C4-2B (cell line): ENCODE measurements at regions not wholly inside any gene's neighbourhood (a gene's known extent, or its start where the extent isn't known, plus 50 kb on each side); places are given as distances from the start of the nearest gene placed in this dataset.
"Not testable (repeated sequence)": the region's sequence is repeated elsewhere in the genome, so short reads cannot be mapped to it uniquely, and the experiment has no call there.

Experiments used
- ZFX ChIP-seq: fragments of 450-650 bp; IDR thresholded peaks from 2 replicates; pipeline ENCODE4 v1.6.1; 2017
- TF ChIP-seq, protein P1 (sequence below): fragments of 450-650 bp; conservative IDR thresholded peaks from 2 replicates; pipeline ENCODE4 v1.5.1; 2017; ENCODE audit warnings: mild to moderate bottlenecking

DNA sequence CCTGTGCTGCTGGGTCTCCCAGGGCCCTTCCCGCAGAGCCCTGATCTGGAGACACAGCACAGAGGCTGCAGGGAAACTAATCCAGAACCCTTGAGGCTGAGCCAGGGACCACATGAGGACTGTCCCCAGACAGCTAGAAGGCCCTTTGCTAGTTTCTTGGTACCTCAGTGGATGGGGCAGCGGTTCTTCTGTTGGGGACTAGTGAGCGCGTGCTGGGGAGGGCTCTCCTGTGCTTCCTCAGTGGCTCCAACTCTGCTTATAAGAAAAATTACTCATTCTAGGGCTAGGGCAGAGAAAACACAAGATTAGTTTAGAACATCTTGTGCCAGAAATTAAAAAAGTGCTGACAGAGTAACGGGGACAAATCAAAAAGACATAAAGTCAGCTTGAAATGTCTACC lies 116.5 kb upstream of the CTSV start:
- TF ChIP-seq, protein P1, sequence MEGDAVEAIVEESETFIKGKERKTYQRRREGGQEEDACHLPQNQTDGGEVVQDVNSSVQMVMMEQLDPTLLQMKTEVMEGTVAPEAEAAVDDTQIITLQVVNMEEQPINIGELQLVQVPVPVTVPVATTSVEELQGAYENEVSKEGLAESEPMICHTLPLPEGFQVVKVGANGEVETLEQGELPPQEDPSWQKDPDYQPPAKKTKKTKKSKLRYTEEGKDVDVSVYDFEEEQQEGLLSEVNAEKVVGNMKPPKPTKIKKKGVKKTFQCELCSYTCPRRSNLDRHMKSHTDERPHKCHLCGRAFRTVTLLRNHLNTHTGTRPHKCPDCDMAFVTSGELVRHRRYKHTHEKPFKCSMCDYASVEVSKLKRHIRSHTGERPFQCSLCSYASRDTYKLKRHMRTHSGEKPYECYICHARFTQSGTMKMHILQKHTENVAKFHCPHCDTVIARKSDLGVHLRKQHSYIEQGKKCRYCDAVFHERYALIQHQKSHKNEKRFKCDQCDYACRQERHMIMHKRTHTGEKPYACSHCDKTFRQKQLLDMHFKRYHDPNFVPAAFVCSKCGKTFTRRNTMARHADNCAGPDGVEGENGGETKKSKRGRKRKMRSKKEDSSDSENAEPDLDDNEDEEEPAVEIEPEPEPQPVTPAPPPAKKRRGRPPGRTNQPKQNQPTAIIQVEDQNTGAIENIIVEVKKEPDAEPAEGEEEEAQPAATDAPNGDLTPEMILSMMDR: not testable (repeated sequence)
- not testable (repeated sequence) for TF ChIP-seq ZFX
